NCI-H128 (cell line): ENCODE measurements at regions not wholly inside any gene's neighbourhood (a gene's known extent, or its start where the extent isn't known, plus 50 kb on each side); places are given as distances from the start of the nearest gene placed in this dataset.

Experiments used
- DNase-seq: peaks from one replicate; lab custom pipeline; 2025; ENCODE audit not compliant: unreplicated experiment; lab: John Stamatoyannopoulos, UW

- DNase-seq: no peak
Observed at GRCh38 chr20:39298571-39299506, 336.7 kb downstream of the DHX35 start.

GRCh38 chr20:39298121-39298520 is 336.0 kb downstream of the DHX35 start:
- no peak for DNase-seq

DNA sequence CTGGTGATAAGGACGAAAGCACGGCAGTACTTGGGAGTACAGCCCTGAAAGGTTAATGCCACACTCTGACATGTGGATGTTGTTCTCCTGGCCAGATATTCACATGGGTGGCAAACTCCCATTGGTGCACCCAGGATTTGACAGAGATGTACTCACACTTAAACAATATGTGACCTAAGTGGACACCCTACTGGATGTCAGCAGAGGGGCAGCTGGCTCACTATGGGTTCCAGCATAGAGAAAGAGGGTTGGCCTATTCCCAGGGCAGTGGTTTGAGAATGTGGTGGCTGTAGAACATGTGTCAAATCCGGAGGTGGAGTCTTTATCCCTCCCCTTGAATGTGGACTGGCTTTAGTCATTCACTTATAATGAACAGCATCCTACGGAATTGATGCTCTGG is 333.2 kb downstream of the DHX35 start:
- DNase-seq: no peak

GRCh38 chr20:39294137-39294725 is 332.1 kb downstream of the DHX35 start:
- DNase-seq: no peak

GRCh38 chr20:39292193-39292736 is 330.1 kb downstream of the DHX35 start:
- no peak for DNase-seq

GRCh38 chr20:39291301-39291700 is 329.2 kb downstream of the DHX35 start:
- DNase-seq: no peak

DNA sequence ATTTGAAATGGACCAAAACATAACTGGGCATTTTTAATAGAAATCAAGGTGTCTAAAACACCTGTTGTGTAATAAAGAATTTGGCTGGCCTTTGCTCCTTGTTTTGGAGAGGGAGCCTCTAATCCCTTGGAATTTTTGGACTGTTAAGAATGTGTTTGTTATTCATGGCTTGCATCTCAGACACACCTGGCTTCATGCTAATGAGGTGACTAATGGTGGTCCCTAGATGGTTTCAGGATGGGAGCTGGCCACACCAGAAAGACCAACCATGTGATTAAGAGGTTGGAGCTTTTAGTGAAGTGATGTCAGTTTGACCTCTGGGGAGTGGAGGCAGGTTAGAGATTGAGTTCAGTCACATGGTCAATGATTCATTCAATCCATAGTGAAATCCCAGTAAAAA is 328.4 kb downstream of the DHX35 start:
- no peak for DNase-seq

DNA sequence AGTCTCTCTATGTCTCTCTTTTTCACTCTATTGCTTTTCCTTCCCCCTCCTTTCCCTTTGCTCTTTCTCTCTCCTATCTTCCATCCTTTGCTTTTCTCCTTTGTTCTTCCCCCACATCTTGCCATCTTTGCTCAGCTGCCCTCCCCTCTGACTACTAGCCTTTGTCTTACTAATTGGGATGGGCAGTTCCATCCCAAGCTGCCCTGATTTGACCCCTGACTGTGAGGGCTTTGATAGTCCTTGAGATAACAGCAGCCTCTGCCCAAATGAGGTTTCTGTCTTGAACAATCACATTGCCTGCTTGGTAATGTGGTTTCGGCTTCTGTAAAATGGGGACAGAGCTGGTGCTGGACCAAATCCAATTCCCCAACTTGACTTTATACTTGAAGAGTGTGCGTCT is 327.7 kb downstream of the DHX35 start:
- DNase-seq: no peak

DNA sequence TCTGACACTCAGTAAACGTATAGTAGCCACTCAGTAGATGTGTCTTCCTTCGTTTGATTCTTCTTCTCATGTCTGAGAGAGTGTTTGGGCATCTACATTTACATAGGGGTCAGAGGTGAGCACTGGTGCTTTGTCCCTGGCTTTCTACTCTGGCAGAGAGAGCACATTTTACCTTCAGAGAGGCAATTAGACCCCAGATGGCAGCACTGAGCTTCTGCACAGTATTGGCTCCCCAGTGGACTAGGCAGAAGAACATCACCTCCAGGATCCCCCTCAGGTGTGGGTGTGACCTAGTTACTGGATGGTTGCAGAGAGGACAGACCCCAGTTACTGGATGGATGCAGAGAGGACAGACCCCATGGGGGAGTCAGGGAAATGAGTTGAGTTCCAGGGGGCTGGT is 327.2 kb downstream of the DHX35 start:
- no peak for DNase-seq

DNA sequence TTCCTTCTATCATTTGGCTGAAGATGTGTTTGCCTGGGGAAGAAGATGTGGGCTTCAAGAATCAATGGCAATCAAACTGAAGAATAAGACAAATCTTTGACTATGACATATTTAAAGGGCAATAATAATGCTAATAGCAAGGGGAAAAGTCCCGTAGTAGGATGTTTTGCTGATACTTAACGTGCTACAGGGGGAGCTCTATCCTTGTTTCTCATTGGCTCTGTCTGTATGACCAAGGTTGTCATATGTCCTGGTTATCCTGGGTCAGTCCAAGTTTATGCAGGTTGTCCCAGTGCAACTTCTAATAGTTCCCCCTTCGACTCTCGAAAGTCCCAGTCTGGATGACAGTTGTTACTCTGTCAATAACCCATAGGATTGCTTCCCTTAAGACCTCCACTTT is 321.3 kb downstream of the DHX35 start:
- no peak for DNase-seq

GRCh38 chr20:39282619-39283092 is 320.5 kb downstream of the DHX35 start:
- DNase-seq: peak; percentile 61

GRCh38 chr20:39280875-39281274 is 318.7 kb downstream of the DHX35 start:
- no peak for DNase-seq

- no peak for DNase-seq
Observed at GRCh38 chr20:39278230-39278788, 316.2 kb downstream of the DHX35 start.

GRCh38 chr20:39277185-39277584 is 315.0 kb downstream of the DHX35 start:
- no peak for DNase-seq

- no peak for DNase-seq
Observed at GRCh38 chr20:39270837-39271604, 308.9 kb downstream of the DHX35 start.

GRCh38 chr20:39269493-39270217 is 307.5 kb downstream of the DHX35 start:
- no peak for DNase-seq

GRCh38 chr20:39268981-39269461 is 306.9 kb downstream of the DHX35 start:
- no peak for DNase-seq

DNA sequence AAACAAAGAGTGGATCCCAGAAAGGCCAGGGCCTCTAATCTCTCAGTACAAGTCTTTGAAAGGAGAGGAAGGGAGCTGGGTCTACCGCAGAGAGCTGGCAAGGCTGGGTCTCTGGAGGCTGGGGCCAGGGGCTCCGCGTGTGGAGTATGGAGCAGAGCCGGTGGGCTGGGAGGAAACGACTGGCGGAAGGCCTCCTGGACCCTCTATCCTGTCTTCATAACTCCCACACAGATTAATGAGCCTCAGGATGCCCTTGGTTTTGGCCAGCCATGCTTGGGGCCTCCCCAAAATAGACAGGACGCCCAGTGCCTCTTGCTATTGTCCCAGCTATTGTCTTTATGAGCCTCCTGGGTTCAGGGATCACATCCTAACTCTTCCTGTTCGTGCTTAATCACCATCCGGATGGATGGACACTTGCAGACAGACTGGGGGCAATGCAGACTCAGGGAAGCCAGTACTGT is 306.4 kb downstream of the DHX35 start:
- DNase-seq: no peak

DNA sequence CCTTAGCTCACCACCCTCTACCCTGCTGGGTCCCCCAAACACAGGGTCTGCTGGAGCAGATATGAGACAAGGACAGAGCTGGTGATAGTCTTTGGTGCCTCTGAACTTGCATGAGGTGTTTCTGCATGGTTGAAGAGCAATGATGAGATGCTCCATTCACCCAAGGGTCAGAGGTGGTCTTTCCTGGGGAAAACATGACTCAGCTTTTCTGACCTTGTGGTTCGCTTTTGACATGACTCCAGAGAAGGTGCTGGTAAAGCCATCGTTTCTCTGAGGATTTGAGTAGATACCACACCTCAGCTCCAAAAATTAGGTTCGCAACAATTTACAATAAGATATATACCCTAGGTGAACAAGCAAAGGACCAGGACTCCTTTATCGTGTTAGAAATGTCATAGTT is 304.8 kb downstream of the DHX35 start:
- DNase-seq: no peak
